ENCODE measurements at regions not wholly inside any gene's neighbourhood (a gene's known extent, or its start where the extent isn't known, plus 50 kb on each side); places are given as distances from the start of the nearest gene placed in this dataset.
"Not testable (repeated sequence)": the region's sequence is repeated elsewhere in the genome, so short reads cannot be mapped to it uniquely, and the experiment has no call there.

DNA sequence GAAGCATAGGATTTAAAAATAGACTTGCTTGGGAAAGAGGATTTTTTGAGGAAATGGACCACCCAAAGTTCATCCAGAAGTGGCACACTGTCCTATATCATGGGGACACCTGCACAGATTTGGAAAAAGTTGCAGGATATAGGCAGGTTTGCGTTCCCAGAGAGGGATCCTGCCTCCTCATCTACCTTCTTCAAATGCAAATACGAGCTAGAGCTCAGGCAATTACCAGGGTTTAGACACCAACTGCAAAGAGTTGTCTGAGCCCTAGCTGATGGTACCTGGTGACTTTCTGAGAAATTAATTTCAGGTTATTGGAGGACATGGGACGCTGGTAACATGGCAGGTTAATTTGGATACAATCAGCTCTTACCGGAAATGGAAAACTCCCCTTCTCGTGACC, 423.7 kb upstream of the MTPN start:
- no peak for DNase-seq

DNA sequence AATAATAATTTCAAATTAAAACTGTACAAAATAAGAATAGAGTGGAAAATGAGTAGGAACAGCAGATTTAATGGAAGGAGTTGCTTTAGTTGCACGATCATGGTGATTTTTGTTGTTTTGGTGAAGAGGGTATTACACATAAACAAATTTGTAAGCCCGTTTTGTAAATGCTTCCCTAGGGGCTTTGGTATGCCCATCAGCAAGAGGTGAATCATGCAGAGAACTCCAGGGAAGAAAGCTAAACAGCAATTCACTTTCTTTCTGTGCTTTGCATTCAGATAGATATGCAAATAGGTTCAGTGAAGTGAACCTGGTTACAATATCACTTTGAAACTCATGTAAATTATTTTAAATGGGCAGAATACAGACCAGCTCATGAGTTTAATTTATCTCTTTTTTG, 422.2 kb upstream of the MTPN start:
- DNase-seq: no peak

DNA sequence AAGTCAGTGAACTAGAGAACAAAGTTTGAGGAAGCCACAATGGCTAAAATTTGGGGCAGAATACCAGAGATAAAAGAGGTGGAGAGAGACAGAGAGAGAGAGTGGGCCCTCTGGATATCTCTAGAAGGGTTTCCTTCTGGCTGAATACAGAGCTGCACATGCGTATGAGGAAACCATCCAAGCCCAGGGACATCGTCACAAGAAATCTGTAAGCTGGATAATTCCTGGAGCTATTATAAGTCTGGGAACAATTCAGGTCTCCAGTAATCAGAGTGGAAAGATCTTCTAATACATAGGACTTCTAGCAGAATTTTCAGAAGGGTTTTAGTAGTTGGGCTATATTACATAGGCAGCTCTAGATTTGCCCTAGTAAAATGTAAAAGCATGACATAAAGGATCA, 415.7 kb upstream of the MTPN start:
- DNase-seq: no peak

DNA sequence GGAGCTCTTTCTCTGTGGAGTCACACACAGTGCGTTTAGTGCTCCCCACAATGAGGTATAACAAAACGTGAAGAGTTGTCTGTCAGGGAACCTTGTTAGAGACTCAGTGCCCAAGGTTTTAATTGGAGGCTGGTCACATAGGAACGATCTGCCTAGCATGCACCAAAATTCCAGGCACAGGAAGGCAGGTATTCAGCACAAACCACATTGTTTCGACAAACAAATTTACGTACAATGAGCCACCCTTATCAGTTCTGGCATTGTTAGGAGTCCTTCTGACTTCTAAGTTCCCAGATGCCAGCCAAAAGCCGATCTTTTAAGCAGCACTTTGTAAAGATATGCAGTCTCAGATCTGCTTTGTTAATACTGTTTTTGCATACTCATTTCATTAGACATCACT, 414.2 kb upstream of the MTPN start:
- no peak for DNase-seq

DNA sequence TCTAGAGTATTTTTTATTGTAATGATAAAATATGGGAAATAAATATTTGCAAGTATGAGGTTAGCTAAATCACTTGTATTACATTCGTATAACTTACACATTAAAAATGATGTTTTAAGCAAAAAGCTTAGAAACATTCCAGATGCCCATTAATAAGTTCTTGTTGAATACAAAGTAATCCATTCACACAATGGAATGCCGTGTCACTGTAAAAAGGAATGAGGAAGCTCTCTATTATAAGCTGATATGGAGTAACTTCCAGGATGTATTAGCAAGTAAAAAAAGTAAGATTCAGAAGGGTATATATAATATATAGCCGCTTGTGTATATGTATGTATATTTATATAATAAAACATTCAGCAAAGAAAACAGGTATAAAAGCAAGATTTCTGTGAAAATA, 412.8 kb upstream of the MTPN start:
- DNase-seq: no peak

DNA sequence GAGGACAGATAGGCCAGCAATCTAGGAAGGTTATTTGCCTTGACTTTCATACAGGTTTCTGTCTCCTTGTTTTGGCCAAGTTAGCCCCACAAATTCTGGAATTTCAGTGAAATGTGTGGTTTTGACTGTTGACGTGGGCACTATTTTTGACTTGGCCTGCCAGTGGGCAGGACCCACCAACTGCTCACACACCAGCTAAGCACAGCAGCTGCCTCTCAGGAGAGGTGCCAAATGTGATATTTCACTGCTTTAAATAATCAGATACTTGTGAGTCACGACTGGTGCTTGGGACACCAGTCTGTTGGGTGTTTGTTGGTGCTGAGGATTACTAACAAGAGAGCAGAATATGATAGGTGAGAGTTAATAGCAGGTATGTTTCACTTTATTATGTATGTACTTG, 409.7 kb upstream of the MTPN start:
- DNase-seq: no peak

DNA sequence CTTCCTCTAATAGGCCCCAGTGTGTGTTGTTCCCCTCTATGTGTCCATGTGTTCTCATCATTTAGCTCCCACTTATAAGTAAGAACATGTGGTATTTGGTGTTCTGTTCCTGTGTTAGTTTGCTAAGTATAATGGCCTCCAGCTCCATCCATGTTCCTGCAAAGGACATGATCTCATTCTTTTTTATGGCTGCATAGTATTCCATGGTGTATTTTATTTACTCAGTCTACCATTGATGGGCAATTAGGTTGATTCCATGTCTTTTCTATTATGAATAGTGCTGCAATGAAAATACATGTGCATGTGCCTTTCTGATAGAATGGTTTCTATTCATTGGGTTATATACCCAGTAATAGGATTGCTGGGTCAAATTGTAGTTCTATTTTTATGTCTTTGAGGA, 394.2 kb upstream of the MTPN start:
- DNase-seq: not testable (repeated sequence)

DNA sequence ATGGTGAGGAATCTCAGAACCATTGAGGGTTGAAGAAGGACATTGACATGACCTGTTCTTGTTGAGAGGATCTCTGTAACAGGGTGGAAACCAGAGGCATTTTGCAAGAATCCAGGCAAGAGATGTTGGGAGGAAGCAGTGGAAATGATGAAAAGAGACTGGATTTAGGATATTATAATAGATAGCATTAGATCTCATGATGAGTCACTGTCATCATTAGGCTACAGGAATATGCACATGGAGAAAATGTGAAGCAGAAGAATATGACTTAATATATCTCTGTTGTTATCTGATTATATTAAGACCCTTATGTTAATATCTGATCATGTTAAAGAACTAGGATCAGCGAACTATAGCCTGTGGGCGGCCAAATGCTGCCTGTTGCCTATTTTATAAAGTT, 393.0 kb upstream of the MTPN start:
- no peak for DNase-seq

DNA sequence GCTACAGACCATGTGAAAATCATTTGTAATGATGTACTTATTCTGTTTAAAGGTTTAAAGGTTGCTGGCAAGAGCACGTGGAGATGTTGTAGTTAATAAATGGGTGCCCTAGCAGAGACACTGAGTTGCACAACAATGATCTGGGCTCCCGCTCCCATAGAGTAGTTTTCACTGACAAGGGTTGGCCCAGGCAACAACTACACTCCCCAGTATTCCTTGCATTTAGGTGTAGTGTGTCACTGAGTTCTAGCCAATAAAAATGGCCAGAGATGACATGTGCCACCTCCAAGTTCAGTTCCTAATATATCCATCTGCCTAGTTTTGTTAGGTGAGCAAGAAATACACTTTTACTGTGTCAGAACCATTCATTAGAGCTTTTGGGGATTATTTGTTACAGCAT, 392.1 kb upstream of the MTPN start:
- no peak for DNase-seq

DNA sequence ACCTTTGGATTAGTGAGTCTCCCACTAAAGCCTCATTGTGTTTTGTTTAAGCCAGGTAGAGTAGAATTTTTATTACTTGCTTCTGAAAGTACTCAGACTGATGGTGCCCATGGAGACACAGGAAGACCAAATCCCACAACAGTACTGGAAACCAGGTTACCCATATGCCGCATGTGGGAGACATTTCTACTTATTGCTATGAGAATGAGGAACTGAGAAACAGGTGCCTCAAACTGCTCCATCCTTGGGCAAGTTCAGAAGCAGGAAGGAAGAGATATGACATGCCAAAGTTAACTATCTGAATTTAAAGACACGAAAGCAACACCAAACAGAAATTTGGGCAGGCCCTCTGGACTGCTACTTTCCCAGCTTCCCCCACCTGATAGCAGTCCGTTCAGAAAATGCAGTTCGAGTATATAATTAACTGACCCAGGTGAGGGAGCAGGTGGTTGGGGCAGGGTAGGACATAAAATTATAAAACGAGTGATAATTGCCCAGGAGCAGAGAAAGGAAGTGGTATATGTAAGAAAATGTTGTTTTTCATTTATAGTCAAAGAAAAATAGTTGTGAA, 382.3 kb upstream of the MTPN start:
- no peak for DNase-seq

DNA sequence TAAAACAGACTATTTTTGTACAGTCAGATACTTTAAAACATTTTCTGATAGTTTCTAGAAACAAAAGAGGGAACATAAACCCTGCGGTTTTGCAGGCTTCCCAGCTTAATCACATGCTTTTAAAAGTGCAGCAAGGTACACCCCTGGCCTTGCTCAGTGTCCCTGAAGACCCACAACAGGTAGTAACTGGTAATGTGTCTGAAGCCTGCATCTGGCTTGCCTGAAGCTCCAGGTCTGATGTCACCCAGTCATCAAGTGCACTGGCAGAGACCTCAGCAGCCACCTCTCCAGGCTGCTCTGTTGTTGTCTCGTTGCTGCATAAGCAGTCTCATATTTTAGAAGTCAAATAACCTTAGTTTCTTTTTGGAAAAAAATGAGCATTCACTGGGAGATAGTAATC, 376.1 kb upstream of the MTPN start:
- no peak for DNase-seq

DNA sequence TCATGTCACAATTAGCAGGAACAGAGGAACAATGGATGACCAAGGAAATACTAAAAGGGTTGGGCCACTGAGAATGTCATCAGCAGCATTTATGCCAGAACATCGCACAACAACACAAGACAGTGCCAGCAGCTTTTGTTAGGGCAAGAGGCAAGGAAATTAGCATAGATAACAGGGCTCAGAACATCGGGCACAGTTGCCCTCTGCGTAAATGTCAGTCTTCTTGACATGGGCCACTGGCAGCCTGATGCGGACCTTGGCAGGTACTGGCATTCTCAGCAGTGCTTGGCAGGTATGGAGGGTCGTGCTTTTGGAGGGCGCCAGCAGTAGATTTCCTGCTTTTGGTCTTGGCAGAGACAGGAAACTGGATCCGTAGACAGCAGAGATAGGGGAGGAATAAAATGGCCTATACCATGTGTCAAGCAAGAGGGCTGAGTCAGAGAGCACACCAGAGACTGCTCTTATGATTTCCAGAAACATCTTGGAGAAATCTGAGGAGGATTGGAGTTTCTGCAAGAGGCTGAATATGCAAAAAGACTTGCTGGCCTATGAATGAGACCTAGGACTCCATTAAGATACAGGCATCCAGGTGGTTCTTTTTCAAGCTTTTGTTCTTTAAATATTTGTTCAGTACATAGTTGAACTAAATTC, 371.5 kb upstream of the MTPN start:
- DNase-seq: no peak

DNA sequence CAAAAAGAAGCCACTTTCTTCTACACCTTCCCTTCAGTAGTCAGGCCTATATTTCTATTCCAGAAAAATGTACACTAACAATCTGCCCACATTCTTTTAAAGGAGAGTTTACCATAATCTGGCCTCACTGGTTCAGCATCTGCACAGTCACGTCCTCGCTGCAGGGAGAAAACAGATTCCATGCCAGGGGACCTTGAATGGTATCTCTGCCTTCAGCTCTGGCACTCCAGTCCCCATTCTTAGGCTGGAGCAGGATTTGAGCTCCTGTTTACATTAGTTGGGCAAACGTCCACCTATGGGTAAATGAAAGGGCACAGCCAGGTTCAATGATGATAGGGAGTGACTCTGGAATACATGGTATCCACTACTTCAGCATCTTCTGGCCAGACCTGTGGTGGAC, 371.0 kb upstream of the MTPN start:
- no peak for DNase-seq

DNA sequence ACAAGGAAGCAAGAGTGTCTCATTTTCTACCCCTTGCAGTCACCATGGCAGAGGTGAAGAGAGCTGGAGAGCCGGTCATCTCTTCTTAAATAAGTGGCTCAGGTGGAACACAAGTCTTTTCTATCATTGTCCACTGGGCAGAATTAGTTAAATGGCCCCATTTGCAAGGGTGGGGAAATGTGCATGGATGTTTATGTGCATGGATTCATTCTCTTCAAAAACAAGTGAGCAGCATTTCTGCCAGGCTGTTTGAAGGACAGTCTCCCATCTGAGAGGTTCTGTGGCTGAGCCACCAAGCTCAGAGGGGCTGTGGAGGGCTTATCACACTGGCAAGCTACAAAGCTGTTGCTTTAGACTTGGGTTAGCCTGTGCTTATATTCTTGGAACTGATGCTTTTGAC, 370.3 kb upstream of the MTPN start:
- DNase-seq: no peak

DNA sequence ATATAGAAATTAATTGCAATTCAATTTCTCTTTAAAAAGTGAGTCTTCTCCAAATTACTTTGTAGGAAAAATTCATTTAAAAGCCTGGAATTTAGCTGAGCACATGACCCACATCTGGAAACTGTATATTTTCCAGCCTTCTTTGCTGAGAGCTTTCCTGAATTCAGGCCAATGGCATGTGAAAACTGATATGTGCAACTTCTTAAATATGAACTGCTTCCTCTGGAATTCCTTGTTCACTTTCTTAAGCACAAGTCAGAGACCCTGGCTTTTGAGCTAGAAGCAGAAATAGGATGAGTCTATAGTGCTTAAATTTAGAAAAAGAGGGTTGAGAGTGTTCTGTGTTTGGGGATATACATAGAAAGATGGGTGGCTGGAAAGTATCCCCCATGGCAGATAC, 365.1 kb upstream of the MTPN start:
- DNase-seq: no peak

DNA sequence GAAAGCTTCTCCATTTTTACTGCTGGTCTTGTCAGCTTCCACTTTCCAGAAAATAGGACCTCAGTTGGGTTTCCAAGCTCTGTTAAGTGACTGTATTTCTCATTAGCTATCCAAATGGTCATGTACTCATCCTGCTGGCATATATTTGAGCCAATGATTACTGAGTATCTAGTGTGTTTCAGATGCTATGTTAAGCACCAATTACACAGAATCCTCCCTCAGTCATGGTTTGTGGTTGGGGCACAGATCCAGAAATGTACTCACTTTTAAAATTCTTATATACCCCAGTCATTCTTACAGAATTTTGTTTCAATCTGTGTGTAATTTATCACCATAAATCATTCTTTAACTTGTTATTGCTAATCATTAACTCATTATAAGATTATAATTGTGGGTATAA, 362.3 kb upstream of the MTPN start:
- DNase-seq: no peak

DNA sequence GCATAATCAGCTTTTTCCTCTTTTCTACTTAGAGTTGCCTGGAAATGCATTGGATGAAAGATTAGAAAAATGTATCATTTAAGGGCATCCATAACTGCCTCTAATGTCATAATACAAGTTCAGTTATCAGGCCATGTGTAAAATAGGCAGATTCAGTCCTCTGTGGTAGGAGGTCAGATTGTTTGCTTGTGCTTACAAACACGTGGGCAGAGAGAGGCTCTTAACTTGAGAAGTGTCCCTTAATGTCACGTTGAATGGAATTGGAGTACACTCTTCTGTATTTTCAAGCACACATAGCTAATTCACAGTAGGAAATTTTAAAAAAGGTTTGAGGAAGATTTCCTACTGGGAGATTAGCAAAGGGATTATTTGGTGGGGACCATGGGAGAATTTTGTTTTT, 359.8 kb upstream of the MTPN start:
- DNase-seq: no peak

DNA sequence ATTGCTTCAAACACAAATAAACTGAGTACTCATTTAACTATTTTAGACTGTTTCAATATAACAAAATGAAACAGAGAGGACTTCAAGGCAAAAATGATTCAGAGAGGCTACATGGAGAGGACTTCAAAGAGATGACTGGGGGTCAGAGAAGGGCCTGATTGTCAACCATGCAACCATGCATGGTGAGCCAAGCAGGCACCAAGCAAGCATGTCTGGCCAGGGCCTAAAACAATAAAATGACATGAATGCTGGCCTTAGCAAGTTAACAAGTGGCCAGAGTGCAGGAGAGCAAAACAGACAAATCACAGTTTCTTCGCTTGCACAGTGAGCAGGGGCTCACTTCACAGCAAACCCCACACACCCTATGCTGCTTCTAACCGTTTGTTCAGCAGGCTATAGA, 356.5 kb upstream of the MTPN start:
- no peak for DNase-seq

DNA sequence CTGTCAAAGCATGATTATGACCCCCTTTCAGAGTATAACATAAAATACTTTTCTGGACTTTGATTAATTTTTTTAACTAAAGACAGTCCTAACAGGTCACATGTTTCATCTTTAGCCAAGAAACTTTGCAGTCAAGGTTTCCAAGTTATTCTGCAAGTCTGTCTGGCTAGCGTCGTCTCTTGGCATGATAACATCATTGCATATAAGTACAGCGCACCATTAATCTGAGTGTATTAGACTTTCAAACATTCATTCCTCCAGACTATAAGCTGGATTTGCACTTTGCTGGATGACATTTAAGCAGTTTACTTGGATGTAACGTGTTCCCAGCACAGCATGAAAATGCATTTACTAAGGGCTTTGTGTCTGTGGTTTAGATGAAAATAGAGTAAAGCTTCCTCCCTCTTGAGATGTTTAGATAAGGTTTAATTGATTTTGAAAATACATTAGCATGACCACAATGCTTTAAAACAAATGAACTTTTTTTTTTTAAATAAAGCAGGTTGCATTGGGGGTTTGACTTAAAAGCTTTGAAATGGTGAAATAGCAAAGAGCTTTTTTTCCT, 349.0 kb upstream of the MTPN start:
- DNase-seq: no peak

DNA sequence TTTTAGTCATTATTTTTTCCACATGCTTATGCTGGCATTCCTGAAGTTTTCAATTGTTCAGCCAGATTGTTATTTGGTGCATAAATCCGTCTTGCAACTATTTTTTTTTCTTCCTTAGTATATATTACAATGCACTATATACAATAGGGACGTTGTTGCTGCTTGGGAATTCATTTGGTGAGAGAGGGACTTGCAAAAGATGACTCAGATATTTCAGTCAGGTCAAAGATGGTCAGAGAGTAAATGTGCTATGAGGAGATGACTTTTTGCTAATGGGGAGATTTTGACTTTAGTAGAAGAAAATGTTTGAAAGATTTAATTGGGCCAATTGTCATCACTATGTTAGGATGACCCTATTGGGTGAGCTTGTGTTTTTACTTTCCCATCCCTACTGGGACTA, 348.4 kb upstream of the MTPN start:
- DNase-seq: no peak

DNA sequence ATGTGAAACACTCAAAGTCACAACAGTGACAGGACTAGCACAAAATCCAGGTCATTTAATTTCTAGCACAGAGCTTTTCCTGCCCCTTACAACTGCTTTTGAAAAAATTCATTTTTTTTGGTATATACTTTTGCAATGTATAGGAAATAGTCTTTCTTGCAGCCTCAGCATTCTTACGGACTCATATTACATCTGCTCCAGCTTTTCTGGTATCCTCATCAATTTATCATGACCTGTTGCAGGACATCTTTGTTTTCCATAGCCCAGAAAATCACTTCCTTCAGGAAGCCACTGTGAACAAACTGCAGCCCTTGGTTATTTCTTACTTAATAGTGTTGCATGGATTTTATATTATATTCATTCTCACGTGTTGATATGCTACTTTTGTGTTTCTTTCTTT, 347.9 kb upstream of the MTPN start:
- no peak for DNase-seq

DNA sequence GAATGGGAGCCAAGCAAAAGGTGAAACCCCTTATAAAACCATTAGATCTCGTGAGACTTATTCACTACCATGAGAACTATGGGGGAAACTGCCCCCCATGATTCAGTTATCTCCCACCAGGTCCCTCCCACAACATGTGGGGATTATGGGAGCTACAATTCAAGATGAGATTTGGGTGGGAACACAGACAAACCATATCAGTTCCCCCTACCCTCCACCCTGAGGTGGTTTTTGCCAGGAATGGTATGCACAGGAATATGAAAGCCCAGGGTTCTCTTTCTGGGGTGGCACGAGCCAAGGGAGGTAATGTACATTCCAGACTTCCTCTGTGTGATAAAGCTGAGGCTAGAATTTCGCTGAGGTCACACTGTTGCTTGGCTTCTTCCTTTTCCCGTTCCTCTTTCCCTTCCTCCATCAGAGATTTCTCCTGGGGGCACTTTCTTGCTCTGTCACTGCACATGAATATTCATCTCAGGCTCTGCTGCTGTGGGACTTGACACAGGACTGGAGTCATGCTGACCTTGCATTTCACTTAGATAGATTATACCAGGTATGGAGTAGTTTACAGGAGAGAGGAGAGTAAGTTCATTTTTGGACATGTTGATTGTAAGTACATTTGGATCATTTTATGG, 347.0 kb upstream of the MTPN start:
- DNase-seq: no peak

DNA sequence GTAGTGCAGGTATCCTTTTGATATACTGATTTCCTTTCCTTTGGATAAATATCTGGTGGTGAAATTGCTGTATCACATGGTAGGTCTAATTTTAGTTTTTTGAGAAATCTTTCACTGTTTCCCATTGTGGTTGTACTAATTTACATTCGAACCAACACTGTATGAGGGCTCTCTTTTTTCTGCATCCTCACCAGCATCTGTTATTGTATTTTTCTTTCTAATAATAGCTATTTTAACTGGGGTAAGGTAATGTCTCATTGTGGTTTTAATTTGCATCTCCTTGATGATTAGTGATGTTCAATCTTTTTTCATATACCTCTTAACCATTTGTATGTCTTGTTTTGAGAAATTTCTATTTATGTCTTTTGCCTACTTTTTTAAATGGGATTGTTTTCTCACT, 335.4 kb upstream of the MTPN start:
- no peak for DNase-seq

DNA sequence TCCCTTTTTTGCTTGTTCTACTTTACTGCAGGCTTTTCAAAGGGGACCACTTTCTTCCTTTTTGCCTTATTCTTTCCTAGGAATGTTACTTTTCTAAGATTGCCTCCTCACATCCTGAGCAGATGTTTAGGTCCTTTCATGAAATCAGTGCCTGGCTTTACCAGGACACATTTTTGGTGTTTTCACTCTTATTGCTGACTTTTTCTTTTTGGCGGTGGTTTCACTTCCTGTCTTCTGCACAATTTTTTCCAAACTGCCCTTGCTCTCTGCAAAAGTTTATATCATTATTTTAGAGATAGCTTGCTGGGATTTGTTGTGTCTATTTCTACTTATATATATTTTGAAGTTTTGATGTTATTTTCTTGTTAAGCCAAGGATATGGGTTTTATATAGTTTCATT, 332.2 kb upstream of the MTPN start:
- no peak for DNase-seq

DNA sequence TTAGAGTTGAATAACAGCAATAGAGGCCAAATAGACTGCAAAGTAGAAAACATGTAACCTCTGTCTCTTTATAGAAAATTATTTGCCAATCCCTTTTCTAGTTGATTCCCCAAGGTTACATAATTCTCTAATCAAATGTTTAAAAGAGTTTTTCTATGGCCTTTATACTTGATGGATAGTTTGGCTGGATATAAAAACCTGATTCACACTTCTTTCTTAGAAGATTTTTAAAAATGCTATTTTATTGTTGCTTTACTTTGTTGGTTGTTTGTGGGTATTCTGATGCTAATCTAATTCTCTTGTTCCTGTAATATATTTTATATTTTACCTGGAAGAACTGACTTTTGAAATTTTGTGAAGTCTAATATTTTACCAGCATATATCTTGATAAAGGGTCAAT, 331.1 kb upstream of the MTPN start:
- no peak for DNase-seq

Measured in activated naive CD4-positive, alpha-beta T cell (primary cell).